Peyer's patch (tissue), 4 donors: ENCODE measurements at regions not wholly inside any gene's neighbourhood (a gene's known extent, or its start where the extent isn't known, plus 50 kb on each side); places are given as distances from the start of the nearest gene placed in this dataset.

ENCODE experiments used
- CTCF ChIP-seq, 6 experiments: fragments of 450-650 bp in 4 of 6; fragments of 200-600 bp in 2 of 6; sonication (generic) in 1 of 6; IDR thresholded peaks; one replicate each; pipeline ENCODE4 v1.5.1; 2017 to 2019; ENCODE audit warnings: antibody characterized with exemption in 6 of 6, mild to moderate bottlenecking in 3 of 6, moderate library complexity in 1 of 6
- POLR2A ChIP-seq, 2 donors: fragments of 450-650 bp; IDR thresholded peaks; one replicate each; pipeline ENCODE4 v1.5.1; 2017; ENCODE audit warnings: antibody characterized with exemption in 2 of 2, mild to moderate bottlenecking in 2 of 2, moderate library complexity in 2 of 2

- TF ChIP-seq CTCF (IDR thresholded peaks at IDR 0.05) (no peak), POLR2A (IDR thresholded peaks at IDR 0.05) (no peak)
Measured at GRCh38 chr12:109654357-109654756, 59.3 kb upstream of the FAM222A start.
